ENCODE measurements at regions not wholly inside any gene's neighbourhood (a gene's known extent, or its start where the extent isn't known, plus 50 kb on each side); places are given as distances from the start of the nearest gene placed in this dataset.

GRCh38 chr12:115898670-115899069 lies 378.8 kb downstream of the MED13L start:
- Mint-ChIP-seq H3K27ac (no peak overlapping the region), H3K36me3 (no peaks in the 10 kb centered on the region), H3K9me3 (peaks cover 0 to 7% (median 2%) of the 10 kb centered on the region in 7 donors), H3K27me3 (peaks cover 7% of the 10 kb centered on the region), H3K4me1 (no peaks in the 10 kb centered on the region), H3K4me3 (no peak overlapping the region)
- Histone ChIP-seq H3K27ac (ENCODE audit: insufficient read depth, low read length, poor library complexity, severe bottlenecking) (no peak overlapping the region), H3K4me1 (ENCODE audit: control insufficient read depth, insufficient read depth, low read length, poor library complexity, severe bottlenecking) (no peaks in the 10 kb centered on the region), H3K36me3 (ENCODE audit: control insufficient read depth, insufficient read depth, low read length) (no peaks in the 10 kb centered on the region), H3K27me3 (ENCODE audit: control insufficient read depth, insufficient read depth, low read length) (peaks cover 3% of the 10 kb centered on the region), H3K9me3 (ENCODE audit: control insufficient read depth in 2 of 2, low read length in 2 of 2) (no peaks in the 10 kb centered on the region), H3K4me3 (ENCODE audit: low read depth, low read length) (no peak overlapping the region)
- DNase-seq = peak in 1 of 3 donors; percentile 16
- no peak for ATAC-seq (ENCODE audit: low read depth in 2 of 2)

- Mint-ChIP-seq H3K36me3 (no peaks in the 10 kb centered on the region), H3K4me3 (no peak overlapping the region), H3K9me3 (peaks cover 0 to 7% (median 0%) of the 10 kb centered on the region in 7 donors), H3K4me1 (no peaks in the 10 kb centered on the region), H3K27me3 (peaks cover 7% of the 10 kb centered on the region), H3K27ac (no peak overlapping the region)
- Histone ChIP-seq H3K9me3 (ENCODE audit: control insufficient read depth in 2 of 2, low read length in 2 of 2) (no peaks in the 10 kb centered on the region), H3K4me3 (ENCODE audit: low read depth, low read length) (no peak overlapping the region), H3K27me3 (ENCODE audit: control insufficient read depth, insufficient read depth, low read length) (peaks cover 3% of the 10 kb centered on the region), H3K36me3 (ENCODE audit: control insufficient read depth, insufficient read depth, low read length) (no peaks in the 10 kb centered on the region), H3K27ac (ENCODE audit: insufficient read depth, low read length, poor library complexity, severe bottlenecking) (no peak overlapping the region), H3K4me1 (ENCODE audit: control insufficient read depth, insufficient read depth, low read length, poor library complexity, severe bottlenecking) (no peaks in the 10 kb centered on the region)
- ATAC-seq (ENCODE audit: low read depth in 2 of 2) (no peak), DNase-seq (no peak)
These were observed 379.8 kb downstream of the MED13L start for GRCh38 chr12:115897729-115898128.

GRCh38 chr12:115895247-115895646 lies 382.2 kb downstream of the MED13L start:
- no peak overlapping the region for H3K4me3 ChIP-seq (ENCODE audit: low read depth, low read length)
- Mint-ChIP-seq H3K27ac (no peak overlapping the region), H3K4me3 (no peak overlapping the region), H3K4me1 (no peaks in the 10 kb centered on the region), H3K27me3 (peaks cover 7% of the 10 kb centered on the region), H3K9me3 (peaks cover 0 to 7% (median 0%) of the 10 kb centered on the region in 7 donors), H3K36me3 (no peaks in the 10 kb centered on the region)
- no peaks in the 10 kb centered on the region for H3K4me1 ChIP-seq (ENCODE audit: control insufficient read depth, insufficient read depth, low read length, poor library complexity, severe bottlenecking)
- DNase-seq (no peak), ATAC-seq (ENCODE audit: low read depth in 2 of 2) (no peak)
- no peak overlapping the region for H3K27ac ChIP-seq (ENCODE audit: insufficient read depth, low read length, poor library complexity, severe bottlenecking)
- no peaks in the 10 kb centered on the region for H3K36me3 ChIP-seq (ENCODE audit: control insufficient read depth, insufficient read depth, low read length)
- no peaks in the 10 kb centered on the region for H3K9me3 ChIP-seq (ENCODE audit: control insufficient read depth in 2 of 2, low read length in 2 of 2)
- no peaks in the 10 kb centered on the region for H3K27me3 ChIP-seq (ENCODE audit: control insufficient read depth, insufficient read depth, low read length)

- ATAC-seq (ENCODE audit: low read depth in 2 of 2) = no peak
- Histone ChIP-seq H3K36me3 (ENCODE audit: control insufficient read depth, insufficient read depth, low read length) (no peaks in the 10 kb centered on the region), H3K4me3 (ENCODE audit: low read depth, low read length) (no peak overlapping the region), H3K4me1 (ENCODE audit: control insufficient read depth, insufficient read depth, low read length, poor library complexity, severe bottlenecking) (no peaks in the 10 kb centered on the region), H3K27me3 (ENCODE audit: control insufficient read depth, insufficient read depth, low read length) (no peaks in the 10 kb centered on the region), H3K27ac (ENCODE audit: insufficient read depth, low read length, poor library complexity, severe bottlenecking) (no peak overlapping the region), H3K9me3 (ENCODE audit: control insufficient read depth in 2 of 2, low read length in 2 of 2) (no peaks in the 10 kb centered on the region)
- no peak for DNase-seq
- peaks cover 0 to 7% (median 0%) of the 10 kb centered on the region in 7 donors for H3K9me3 Mint-ChIP-seq
- H3K27me3 Mint-ChIP-seq = peaks cover 4% of the 10 kb centered on the region
- no peak overlapping the region for H3K27ac Mint-ChIP-seq
- no peaks in the 10 kb centered on the region for H3K36me3 Mint-ChIP-seq
- H3K4me3 Mint-ChIP-seq = no peak overlapping the region
- H3K4me1 Mint-ChIP-seq = no peaks in the 10 kb centered on the region
These were observed 385.8 kb downstream of the MED13L start for GRCh38 chr12:115891556-115892164.

- H3K4me1 ChIP-seq (ENCODE audit: control insufficient read depth, insufficient read depth, low read length, poor library complexity, severe bottlenecking) = no peaks in the 10 kb centered on the region
- no peaks in the 10 kb centered on the region for H3K27me3 ChIP-seq (ENCODE audit: control insufficient read depth, insufficient read depth, low read length)
- H3K4me3 ChIP-seq (ENCODE audit: low read depth, low read length) = no peak overlapping the region
- no peak overlapping the region for H3K27ac ChIP-seq (ENCODE audit: insufficient read depth, low read length, poor library complexity, severe bottlenecking)
- ATAC-seq (ENCODE audit: low read depth in 2 of 2) (no peak), DNase-seq (no peak)
- no peaks in the 10 kb centered on the region for H3K36me3 Mint-ChIP-seq
- H3K4me3 Mint-ChIP-seq = no peak overlapping the region
- H3K9me3 ChIP-seq (ENCODE audit: control insufficient read depth in 2 of 2, low read length in 2 of 2) = no peaks in the 10 kb centered on the region
- peaks cover 11% of the 10 kb centered on the region for H3K27me3 Mint-ChIP-seq
- no peaks in the 10 kb centered on the region for H3K36me3 ChIP-seq (ENCODE audit: control insufficient read depth, insufficient read depth, low read length)
- H3K27ac Mint-ChIP-seq = no peak overlapping the region
- peaks cover 0 to 1% (median 0%) of the 10 kb centered on the region in 7 donors for H3K9me3 Mint-ChIP-seq
- H3K4me1 Mint-ChIP-seq = no peaks in the 10 kb centered on the region
These were observed 390.8 kb downstream of the MED13L start for GRCh38 chr12:115886666-115887065.

- Mint-ChIP-seq H3K4me1 (no peaks in the 10 kb centered on the region), H3K27ac (no peak overlapping the region), H3K27me3 (peaks cover 11% of the 10 kb centered on the region), H3K4me3 (no peak overlapping the region), H3K36me3 (no peaks in the 10 kb centered on the region), H3K9me3 (peaks cover 0 to 1% (median 0%) of the 10 kb centered on the region in 7 donors)
- Histone ChIP-seq H3K27me3 (ENCODE audit: control insufficient read depth, insufficient read depth, low read length) (no peaks in the 10 kb centered on the region), H3K27ac (ENCODE audit: insufficient read depth, low read length, poor library complexity, severe bottlenecking) (no peak overlapping the region), H3K4me1 (ENCODE audit: control insufficient read depth, insufficient read depth, low read length, poor library complexity, severe bottlenecking) (no peaks in the 10 kb centered on the region), H3K36me3 (ENCODE audit: control insufficient read depth, insufficient read depth, low read length) (no peaks in the 10 kb centered on the region), H3K4me3 (ENCODE audit: low read depth, low read length) (no peak overlapping the region), H3K9me3 (ENCODE audit: control insufficient read depth in 2 of 2, low read length in 2 of 2) (no peaks in the 10 kb centered on the region)
- ATAC-seq (ENCODE audit: low read depth in 2 of 2) (no peak), DNase-seq (no peak)
These were observed 392.3 kb downstream of the MED13L start for GRCh38 chr12:115885040-115885690.

- H3K4me1 ChIP-seq (ENCODE audit: control insufficient read depth, insufficient read depth, low read length, poor library complexity, severe bottlenecking) = no peaks in the 10 kb centered on the region
- DNase-seq (no peak), ATAC-seq (ENCODE audit: low read depth in 2 of 2) (no peak)
- H3K4me3 ChIP-seq (ENCODE audit: low read depth, low read length) = no peak overlapping the region
- Mint-ChIP-seq H3K27ac (no peak overlapping the region), H3K36me3 (no peaks in the 10 kb centered on the region), H3K4me3 (peak overlapping the region in 1 of 4 donors; percentile 64), H3K27me3 (peaks cover 16% of the 10 kb centered on the region), H3K9me3 (peaks cover 0 to 1% (median 0%) of the 10 kb centered on the region in 7 donors), H3K4me1 (no peaks in the 10 kb centered on the region)
- H3K27ac ChIP-seq (ENCODE audit: insufficient read depth, low read length, poor library complexity, severe bottlenecking) = no peak overlapping the region
- no peaks in the 10 kb centered on the region for H3K36me3 ChIP-seq (ENCODE audit: control insufficient read depth, insufficient read depth, low read length)
- H3K9me3 ChIP-seq (ENCODE audit: control insufficient read depth in 2 of 2, low read length in 2 of 2) = no peaks in the 10 kb centered on the region
- no peaks in the 10 kb centered on the region for H3K27me3 ChIP-seq (ENCODE audit: control insufficient read depth, insufficient read depth, low read length)
These were observed 394.6 kb downstream of the MED13L start for GRCh38 chr12:115882936-115883335.

GRCh38 chr12:115880238-115880637 lies 397.3 kb downstream of the MED13L start:
- DNase-seq (no peak), ATAC-seq (ENCODE audit: low read depth in 2 of 2) (no peak)
- no peak overlapping the region for H3K4me3 ChIP-seq (ENCODE audit: low read depth, low read length)
- H3K27me3 ChIP-seq (ENCODE audit: control insufficient read depth, insufficient read depth, low read length) = no peaks in the 10 kb centered on the region
- H3K36me3 ChIP-seq (ENCODE audit: control insufficient read depth, insufficient read depth, low read length) = no peaks in the 10 kb centered on the region
- Mint-ChIP-seq H3K36me3 (no peaks in the 10 kb centered on the region), H3K4me3 (no peak overlapping the region), H3K27ac (no peak overlapping the region), H3K4me1 (no peaks in the 10 kb centered on the region), H3K27me3 (peaks cover 16% of the 10 kb centered on the region), H3K9me3 (peaks cover 0 to 4% (median 0%) of the 10 kb centered on the region in 7 donors)
- H3K27ac ChIP-seq (ENCODE audit: insufficient read depth, low read length, poor library complexity, severe bottlenecking) = no peak overlapping the region
- H3K9me3 ChIP-seq (ENCODE audit: control insufficient read depth in 2 of 2, low read length in 2 of 2) = no peaks in the 10 kb centered on the region
- H3K4me1 ChIP-seq (ENCODE audit: control insufficient read depth, insufficient read depth, low read length, poor library complexity, severe bottlenecking) = no peaks in the 10 kb centered on the region
